ENCODE measurements at regions not wholly inside any gene's neighbourhood (a gene's known extent, or its start where the extent isn't known, plus 50 kb on each side); places are given as distances from the start of the nearest gene placed in this dataset.

GRCh38 chr5:68478301-68479095, 262.9 kb downstream of the PIK3R1 start:
- Histone ChIP-seq H3K27ac (ENCODE audit: low read depth, low read length) (no peak overlapping the region), H3K4me3 (ENCODE audit: low read length) (no peak overlapping the region), H3K36me3 (ENCODE audit: control insufficient read depth, insufficient read depth, low read length) (no peaks in the 10 kb centered on the region), H3K9ac (ENCODE audit: extremely low read depth, low read length, poor library complexity, severe bottlenecking) (no peak overlapping the region), H3K4me1 (ENCODE audit: control insufficient read depth, insufficient read depth, low read length) (no peaks in the 10 kb centered on the region), H3K9me3 (ENCODE audit: control insufficient read depth, low read length) (no peaks in the 10 kb centered on the region), H3K27me3 (ENCODE audit: control insufficient read depth, insufficient read depth, low read length, poor library complexity, severe bottlenecking) (no peaks in the 10 kb centered on the region)
- no peaks in the 10 kb centered on the region for H3K36me3 Mint-ChIP-seq (ENCODE audit: low read depth)
- no peaks in the 10 kb centered on the region for H3K9me3 Mint-ChIP-seq
- 89 to 100% methylated on average over 1 to 2 of the region's 2 CpGs for WGBS, 2 experiments (ENCODE audit: insufficient coverage in 1 of 2, insufficient read length in 1 of 2)
- H3K27ac Mint-ChIP-seq, result no peak overlapping the region
- no peak overlapping the region for H3K4me3 Mint-ChIP-seq
- TF ChIP-seq CTCF (conservative IDR thresholded peaks at IDR 0.05), result no peak
- H3K27me3 Mint-ChIP-seq (ENCODE audit: insufficient read depth), result peaks cover 2% of the 10 kb centered on the region
- DNase-seq, result no peak
- H3K4me1 Mint-ChIP-seq, result peaks cover 2% of the 10 kb centered on the region

GRCh38 chr5:68479524-68479923, 264.0 kb downstream of the PIK3R1 start:
- TF ChIP-seq CTCF (conservative IDR thresholded peaks at IDR 0.05), result no peak
- no peak overlapping the region for H3K4me3 ChIP-seq (ENCODE audit: low read length)
- 86% methylated on average over 2 of the region's 2 CpGs; no CpG with 5 or more reads in 1 of the 2 experiments for WGBS, 2 experiments (ENCODE audit: insufficient coverage in 1 of 2, insufficient read length in 1 of 2)
- H3K9ac ChIP-seq (ENCODE audit: extremely low read depth, low read length, poor library complexity, severe bottlenecking), result no peak overlapping the region
- peaks cover 2% of the 10 kb centered on the region for H3K4me1 Mint-ChIP-seq
- H3K4me1 ChIP-seq (ENCODE audit: control insufficient read depth, insufficient read depth, low read length), result no peaks in the 10 kb centered on the region
- H3K27ac ChIP-seq (ENCODE audit: low read depth, low read length), result no peak overlapping the region
- H3K9me3 ChIP-seq (ENCODE audit: control insufficient read depth, low read length), result no peaks in the 10 kb centered on the region
- H3K4me3 Mint-ChIP-seq, result no peak overlapping the region
- no peak overlapping the region for H3K27ac Mint-ChIP-seq
- no peaks in the 10 kb centered on the region for H3K36me3 ChIP-seq (ENCODE audit: control insufficient read depth, insufficient read depth, low read length)
- H3K9me3 Mint-ChIP-seq, result no peaks in the 10 kb centered on the region
- no peak for DNase-seq
- peaks cover 2% of the 10 kb centered on the region for H3K27me3 Mint-ChIP-seq (ENCODE audit: insufficient read depth)
- H3K36me3 Mint-ChIP-seq (ENCODE audit: low read depth), result no peaks in the 10 kb centered on the region
- H3K27me3 ChIP-seq (ENCODE audit: control insufficient read depth, insufficient read depth, low read length, poor library complexity, severe bottlenecking), result no peaks in the 10 kb centered on the region

GRCh38 chr5:68480335-68480940, 264.9 kb downstream of the PIK3R1 start:
- peaks cover 2% of the 10 kb centered on the region for H3K27me3 Mint-ChIP-seq (ENCODE audit: insufficient read depth)
- TF ChIP-seq CTCF (conservative IDR thresholded peaks at IDR 0.05), result no peak

More at GRCh38 chr5:68480335-68480940, 264.9 kb downstream of the PIK3R1 start:
- no peak overlapping the region for H3K27ac ChIP-seq (ENCODE audit: low read depth, low read length)
- Mint-ChIP-seq H3K27ac (no peak overlapping the region), H3K36me3 (ENCODE audit: low read depth) (no peaks in the 10 kb centered on the region), H3K9me3 (no peaks in the 10 kb centered on the region), H3K4me1 (peaks cover 2% of the 10 kb centered on the region), H3K4me3 (no peak overlapping the region)
- H3K4me3 ChIP-seq (ENCODE audit: low read length), result no peak overlapping the region
- 96 to 100% methylated on average over 3 to 4 of the region's 4 CpGs for WGBS, 2 experiments (ENCODE audit: insufficient coverage in 1 of 2, insufficient read length in 1 of 2)
- no peaks in the 10 kb centered on the region for H3K27me3 ChIP-seq (ENCODE audit: control insufficient read depth, insufficient read depth, low read length, poor library complexity, severe bottlenecking)
- H3K9ac ChIP-seq (ENCODE audit: extremely low read depth, low read length, poor library complexity, severe bottlenecking), result no peak overlapping the region
- H3K9me3 ChIP-seq (ENCODE audit: control insufficient read depth, low read length), result no peaks in the 10 kb centered on the region
- H3K36me3 ChIP-seq (ENCODE audit: control insufficient read depth, insufficient read depth, low read length), result no peaks in the 10 kb centered on the region
- H3K4me1 ChIP-seq (ENCODE audit: control insufficient read depth, insufficient read depth, low read length), result no peaks in the 10 kb centered on the region
- DNase-seq, result no peak
